ENCODE measurements at regions not wholly inside any gene's neighbourhood (a gene's known extent, or its start where the extent isn't known, plus 50 kb on each side); places are given as distances from the start of the nearest gene placed in this dataset.
"Not testable (repeated sequence)": the region's sequence is repeated elsewhere in the genome, so short reads cannot be mapped to it uniquely, and the experiment has no call there.

DNA sequence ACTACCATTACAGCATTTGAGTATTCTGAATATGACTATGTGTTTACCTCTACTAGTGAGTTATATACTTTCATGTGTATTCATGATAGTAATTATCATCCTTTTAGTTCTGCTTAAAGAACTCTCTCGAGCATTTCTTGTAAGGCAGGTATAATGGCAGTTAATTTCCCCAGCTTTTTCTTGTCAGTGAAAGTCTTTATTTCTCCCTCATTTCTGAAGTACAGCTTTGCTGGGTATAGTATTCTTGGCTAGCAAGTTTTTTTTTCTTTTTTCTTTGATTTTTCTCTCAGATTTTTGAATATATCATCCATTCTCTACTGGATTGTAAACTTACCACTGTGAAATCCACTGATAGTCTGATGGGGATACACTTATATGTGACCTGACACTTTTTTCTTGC is 165.9 kb upstream of the ARHGAP5 start:
- no peak for DNase-seq (ENCODE audit: low read depth)

DNA sequence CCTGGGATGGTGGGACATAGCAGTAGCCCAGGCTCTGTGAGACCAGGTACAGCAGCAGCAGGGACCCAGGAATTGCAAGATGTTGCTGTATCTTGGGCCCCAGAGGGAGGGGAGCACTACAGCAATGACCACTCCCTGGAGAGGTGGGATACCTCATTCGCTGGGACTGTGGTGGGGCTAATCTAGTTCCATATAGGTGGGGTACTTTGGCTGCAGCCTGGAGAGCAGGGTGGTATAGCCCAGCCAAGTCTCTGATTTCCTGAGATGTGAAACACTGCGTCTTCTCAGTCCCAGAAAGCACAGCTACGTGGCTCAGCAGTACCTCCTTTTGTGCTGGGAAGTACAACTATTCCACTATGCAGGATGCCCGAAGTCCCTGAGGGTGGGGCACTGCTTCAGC is 163.7 kb upstream of the ARHGAP5 start:
- DNase-seq (ENCODE audit: low read depth), result no peak

DNA sequence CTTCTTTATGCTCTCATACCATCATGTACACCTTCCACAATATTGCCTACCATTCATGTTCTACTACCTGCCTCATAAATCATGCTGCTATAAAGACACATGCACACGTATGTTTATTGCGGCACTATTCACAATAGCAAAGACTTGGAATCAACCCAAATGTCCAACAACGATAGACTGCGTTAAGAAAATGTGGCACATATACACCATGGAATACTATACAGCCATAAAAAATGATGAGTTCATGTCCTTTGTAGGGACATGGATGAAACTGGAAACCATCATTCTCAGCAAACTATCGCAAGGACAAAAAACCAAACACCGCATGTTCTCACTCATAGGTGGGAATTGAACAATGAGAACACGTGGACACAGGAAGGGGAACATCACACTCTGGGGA is 158.8 kb upstream of the ARHGAP5 start:
- not testable (repeated sequence) for DNase-seq (ENCODE audit: low read depth)

- DNase-seq (ENCODE audit: low read depth), result no peak
These were observed 157.1 kb upstream of the ARHGAP5 start for GRCh38 chr14:31920001-31920400.

GRCh38 chr14:31920989-31921650 is 156.0 kb upstream of the ARHGAP5 start:
- no peak for DNase-seq (ENCODE audit: low read depth)

- no peak for DNase-seq (ENCODE audit: low read depth)
These were observed 155.4 kb upstream of the ARHGAP5 start for GRCh38 chr14:31921721-31922120.

DNA sequence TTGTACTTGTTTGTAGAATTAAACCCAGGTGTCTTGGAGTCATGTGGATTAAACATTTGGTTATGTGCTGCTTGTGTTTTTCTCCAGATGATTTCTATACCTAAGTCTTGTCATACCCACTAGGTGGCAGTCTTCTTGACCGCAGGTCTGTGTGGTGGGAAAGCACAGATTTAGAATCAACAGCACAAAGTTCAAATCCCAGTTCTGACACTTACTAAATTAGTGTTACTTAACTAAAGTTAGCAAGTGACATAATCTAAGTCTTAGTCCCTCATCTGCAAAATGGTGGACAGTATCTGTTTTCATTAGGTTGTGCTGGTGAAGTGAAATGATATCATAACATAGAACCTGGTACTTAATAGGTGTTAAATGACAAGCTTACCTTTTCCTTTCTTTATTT is 151.0 kb upstream of the ARHGAP5 start:
- no peak for DNase-seq (ENCODE audit: low read depth)

DNA sequence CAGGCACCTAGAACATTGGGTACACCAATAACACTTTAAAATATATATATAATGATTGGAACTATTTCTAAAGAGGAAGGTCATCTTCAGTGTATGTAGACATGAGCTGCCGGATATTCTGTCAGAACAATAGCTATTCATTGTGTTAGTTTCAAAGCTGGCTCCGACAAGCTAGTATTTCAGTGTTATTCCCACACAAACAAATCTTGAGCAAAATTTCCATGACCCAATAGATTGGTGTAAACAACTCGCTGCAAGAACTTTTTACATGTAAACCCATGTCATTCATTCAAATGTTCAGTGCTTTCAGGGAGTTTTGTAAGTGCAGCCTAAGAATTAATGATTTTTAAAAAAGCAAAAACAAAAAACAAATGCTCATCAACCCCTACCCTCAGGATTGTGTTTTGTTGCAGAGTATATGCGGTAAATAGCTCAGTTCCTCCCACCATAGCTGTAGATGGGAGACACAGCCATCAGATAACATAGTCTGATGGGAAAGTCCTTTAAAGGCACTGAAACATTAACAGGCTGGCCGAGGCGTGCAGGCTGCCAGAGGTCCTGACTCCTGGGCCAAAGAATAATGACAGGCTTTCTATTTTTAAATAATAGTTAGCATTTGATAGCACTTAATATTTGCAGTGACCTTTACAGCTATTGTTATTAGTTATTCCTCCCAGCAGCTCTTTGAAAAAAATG is 150.3 kb upstream of the ARHGAP5 start:
- DNase-seq (ENCODE audit: low read depth), result no peak

- no peak for DNase-seq (ENCODE audit: low read depth)
These were observed 149.7 kb upstream of the ARHGAP5 start for GRCh38 chr14:31927348-31927832.

- no peak for DNase-seq (ENCODE audit: low read depth)
These were observed 147.0 kb upstream of the ARHGAP5 start for GRCh38 chr14:31930070-31930469.

DNA sequence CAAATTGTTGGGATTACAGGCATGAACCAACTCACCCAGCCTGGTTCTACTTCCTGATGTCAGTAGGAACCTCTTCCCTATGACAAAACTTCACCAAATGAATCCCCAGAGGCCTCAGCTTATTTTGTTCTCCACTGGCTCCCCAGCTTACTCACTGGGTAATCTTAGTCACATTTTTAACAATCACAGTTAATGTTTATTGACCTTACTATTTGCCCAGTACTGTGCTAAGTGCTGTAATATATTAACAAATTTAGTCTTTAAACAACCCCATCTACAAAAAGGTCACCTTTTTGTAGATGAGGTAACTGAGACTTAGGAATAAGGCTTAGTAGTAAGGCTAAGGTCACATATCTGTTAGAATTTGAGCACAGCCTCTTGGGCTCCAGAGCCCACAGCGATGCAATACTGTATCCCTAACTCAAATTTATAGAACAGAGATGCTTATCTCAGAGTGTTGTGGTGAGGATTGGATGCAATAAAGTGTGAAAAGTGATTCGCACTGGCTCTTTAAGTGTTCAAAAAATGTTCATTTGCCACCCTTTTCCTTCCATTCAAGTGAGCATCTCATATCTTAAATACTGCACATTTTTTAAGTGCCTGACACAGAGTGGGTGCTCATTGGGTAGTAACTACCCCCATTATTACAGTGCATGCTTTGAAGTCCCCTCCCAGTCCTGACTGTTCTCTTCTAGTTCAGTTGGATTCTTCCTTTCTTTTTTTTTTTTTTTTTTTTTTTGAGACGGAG is 146.4 kb upstream of the ARHGAP5 start:
- DNase-seq (ENCODE audit: low read depth), result no peak

GRCh38 chr14:31932675-31933074 is 144.4 kb upstream of the ARHGAP5 start:
- DNase-seq (ENCODE audit: low read depth), result no peak

GRCh38 chr14:31933716-31934115 is 143.4 kb upstream of the ARHGAP5 start:
- DNase-seq (ENCODE audit: low read depth), result no peak

DNA sequence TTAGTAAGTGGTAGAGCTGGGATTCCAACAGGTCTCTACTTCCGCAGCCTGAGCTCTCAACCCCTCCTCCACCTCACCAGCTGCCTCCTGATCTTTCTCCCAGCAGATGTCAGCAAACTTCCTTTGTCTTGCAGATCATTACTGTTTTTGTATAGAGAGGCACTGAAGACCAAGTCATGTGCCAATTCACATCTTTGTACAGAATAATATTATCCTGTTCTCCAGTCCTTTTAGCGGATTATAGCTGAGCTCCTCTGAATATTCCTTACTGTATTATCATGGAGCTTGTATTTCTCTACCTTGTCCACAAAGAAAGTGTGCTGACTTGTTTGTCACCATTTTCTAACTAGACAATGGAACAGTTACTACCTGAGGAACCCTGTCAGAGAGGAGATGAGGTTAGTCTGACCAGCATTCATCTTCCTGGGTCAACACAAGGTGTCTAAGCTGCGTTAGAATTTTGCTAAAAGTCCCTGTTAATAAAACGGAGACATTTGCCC is 142.3 kb upstream of the ARHGAP5 start:
- DNase-seq (ENCODE audit: low read depth), result no peak

DNA sequence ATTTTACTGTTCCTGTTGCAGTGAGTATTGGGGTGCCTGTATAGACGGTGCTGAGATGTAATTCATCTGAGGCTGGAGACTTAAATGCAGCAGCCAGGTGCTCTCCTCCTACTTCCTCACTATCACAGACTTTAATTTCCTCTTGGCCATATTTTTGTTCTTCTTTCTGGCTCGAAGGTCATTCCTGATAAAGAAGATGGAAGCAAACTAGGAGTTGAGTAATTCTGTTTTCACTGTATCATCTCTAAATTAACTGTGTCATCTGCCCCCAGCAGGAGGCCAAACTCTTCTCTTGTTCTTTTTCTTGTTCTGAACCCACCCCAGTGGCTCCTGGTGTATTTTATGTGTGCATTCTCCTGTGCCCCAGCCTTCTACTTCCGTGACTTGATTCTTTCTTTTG is 141.7 kb upstream of the ARHGAP5 start:
- DNase-seq (ENCODE audit: low read depth), result no peak

GRCh38 chr14:31936115-31936514 is 141.0 kb upstream of the ARHGAP5 start:
- no peak for DNase-seq (ENCODE audit: low read depth)

GRCh38 chr14:31937730-31938346 is 139.3 kb upstream of the ARHGAP5 start:
- peak; percentile 14 for DNase-seq (ENCODE audit: low read depth)

DNA sequence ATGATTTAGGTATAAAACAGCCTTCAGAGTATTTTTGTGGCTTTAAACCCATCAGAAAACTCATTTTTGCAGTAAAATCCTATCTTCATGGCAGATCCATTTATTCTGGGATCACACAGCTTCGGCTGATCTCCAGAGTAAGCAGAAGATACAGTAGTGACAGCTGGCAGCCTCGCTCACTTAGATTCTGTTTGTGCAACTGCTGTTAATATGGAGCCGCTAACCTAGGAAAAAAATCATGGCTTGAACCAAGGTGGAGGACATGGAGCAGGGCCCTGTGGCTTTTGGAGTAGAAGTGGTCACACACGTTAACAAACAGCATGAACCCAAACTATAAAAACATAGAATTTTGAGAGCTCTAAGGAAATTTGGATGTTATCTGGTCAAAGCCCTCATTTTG is 137.2 kb upstream of the ARHGAP5 start:
- DNase-seq (ENCODE audit: low read depth), result no peak

DNA sequence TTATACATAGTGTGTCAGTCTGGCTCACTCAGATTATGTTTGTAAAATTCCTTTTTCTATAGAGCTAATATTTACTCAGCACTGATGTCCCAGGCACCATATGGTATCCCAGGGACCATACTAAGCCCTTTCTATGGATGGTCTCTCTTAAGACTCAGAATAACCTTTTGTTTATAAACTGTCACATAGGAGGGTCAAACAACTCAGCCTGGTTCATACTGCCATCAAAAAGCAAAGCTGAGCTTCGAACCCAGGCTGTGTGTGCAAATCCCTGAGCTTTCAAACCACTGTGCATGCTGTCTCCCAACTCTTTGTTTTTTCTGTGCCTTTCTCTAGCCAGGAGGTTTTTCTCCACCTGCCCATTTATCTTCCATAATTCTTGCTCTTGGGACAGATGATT is 135.6 kb upstream of the ARHGAP5 start:
- no peak for DNase-seq (ENCODE audit: low read depth)

GRCh38 chr14:31942166-31942841 is 134.8 kb upstream of the ARHGAP5 start:
- no peak for DNase-seq (ENCODE audit: low read depth)

DNA sequence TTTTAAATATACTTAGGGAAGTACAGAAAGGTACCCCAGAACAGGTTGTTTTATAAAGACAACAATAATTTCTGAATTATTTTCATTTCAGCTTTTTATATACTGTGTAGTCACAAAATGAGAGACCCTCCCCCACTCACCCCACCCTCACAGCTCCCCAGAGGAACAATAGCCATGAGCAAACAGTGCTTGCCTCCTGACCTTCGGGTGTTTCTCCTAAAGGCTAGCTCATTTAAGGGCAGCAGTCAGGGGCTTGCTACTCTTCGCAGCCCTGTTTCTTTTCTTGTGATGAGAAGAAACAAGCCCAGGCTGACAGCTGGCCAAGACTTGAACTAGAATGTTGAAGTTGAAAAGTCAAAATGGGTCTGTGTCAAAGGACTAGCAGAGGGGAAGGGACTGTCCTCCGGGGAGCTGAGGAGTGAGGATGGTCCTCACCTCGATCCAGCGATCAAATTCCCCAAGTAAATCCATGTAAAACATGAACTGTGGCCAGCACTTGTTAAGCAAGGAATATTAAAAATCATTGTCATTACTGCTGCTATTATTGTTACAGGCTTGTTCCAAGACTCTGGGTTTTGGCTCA is 133.8 kb upstream of the ARHGAP5 start:
- no peak for DNase-seq (ENCODE audit: low read depth)

GRCh38 chr14:31943861-31944255 is 133.2 kb upstream of the ARHGAP5 start:
- no peak for DNase-seq (ENCODE audit: low read depth)
